NCI-H2081 treated with DMSO at 0.1 percent for 48 hours (cell line): ENCODE measurements at regions not wholly inside any gene's neighbourhood (a gene's known extent, or its start where the extent isn't known, plus 50 kb on each side); places are given as distances from the start of the nearest gene placed in this dataset.

ENCODE experiments used
- DNase-seq: peaks from one replicate; lab custom pipeline; 2025; lab: John Stamatoyannopoulos, UW

GRCh38 chr18:34978533-34978893 lies 62.7 kb upstream of the MAPRE2 start:
- DNase-seq = no peak

DNA sequence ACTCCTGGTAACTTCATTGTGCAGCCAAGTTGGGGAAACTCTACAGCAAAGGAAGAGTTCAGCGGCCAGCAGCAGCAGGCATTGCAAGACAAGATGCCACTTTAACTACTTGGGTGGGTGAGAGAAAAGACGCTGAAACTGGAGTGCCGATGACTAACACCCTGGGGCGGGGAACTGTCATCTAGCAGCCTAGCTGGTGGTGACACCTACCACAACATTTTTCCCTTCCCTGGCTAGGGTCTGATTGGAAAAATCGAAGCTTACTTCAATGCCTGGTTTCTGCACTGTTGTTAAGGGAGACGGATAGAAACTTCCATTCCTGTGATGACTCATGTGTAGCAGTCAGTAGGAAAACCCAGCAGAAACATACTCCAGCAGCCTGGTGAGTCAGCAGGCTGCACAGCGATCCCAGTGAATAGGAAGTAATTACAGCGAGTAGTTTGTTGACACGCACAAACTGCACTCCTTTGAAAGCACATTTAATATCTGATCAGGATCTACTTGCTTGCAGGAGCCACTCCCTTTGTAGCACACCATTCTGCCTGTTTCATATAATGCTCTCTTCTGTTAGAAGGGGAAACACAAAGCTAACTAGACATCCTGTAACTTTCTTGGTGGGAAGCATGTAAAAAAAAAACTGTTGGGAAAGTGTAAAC lies 62.1 kb upstream of the MAPRE2 start:
- DNase-seq = peak; percentile 46

DNA sequence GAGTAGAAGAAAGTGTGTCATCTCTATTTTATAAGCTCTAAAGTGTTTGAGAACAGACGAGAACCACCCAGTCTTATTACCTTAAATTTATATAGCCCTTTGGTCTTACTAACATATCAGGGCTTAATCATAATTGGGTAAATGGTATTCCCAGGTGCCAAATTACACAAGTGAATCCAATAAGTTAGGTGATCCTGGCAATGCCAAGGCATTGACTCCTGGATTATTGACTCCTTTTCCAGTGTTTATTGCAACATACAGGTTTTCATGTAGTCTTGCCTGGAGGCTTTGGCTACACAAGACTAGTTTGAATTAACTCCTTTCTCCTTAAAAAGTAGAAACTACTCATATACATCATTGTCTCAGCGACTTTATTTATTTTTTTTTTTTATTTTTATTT lies 59.7 kb upstream of the MAPRE2 start:
- no peak for DNase-seq

GRCh38 chr18:34985963-34986362 lies 55.2 kb upstream of the MAPRE2 start:
- no peak for DNase-seq

DNA sequence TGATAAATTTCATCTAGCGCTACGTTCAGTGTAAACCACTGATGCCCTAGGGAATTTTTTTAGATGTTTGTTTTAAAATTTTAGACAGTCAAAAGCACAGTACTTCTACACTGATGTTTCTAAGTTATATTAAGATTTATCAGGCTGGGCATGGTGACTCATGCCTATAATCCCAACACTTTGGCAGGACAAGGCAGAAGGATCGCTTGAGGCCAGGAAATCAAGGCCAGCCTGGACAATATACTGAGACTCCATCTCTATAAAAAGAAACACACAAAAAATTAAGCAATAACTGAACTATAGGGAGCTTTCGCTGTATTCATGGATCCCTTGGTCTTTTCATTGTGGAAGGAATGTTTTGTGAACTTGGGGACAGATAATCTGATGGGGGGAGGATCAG lies 50.6 kb upstream of the MAPRE2 start:
- DNase-seq = no peak

DNA sequence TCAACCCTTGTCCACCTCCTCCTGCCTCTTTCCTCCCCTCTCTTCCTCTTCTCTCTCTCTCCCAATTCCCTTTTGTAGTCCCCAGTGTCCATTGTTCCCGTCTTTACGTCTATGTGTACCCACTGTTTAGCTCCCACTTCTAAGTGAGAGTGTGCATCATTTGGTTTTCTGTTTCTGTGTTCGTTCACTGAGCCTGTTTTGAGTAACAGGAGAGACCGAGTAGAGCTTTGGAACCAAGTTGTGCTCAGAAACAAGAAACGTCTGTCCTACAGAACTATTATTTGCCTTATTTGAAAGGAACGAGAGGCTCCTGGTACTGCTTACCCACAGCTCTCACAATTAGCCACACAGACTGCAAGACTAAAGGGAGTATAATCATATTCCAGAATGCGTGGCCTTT lies 50.1 kb upstream of the MAPRE2 start:
- no peak for DNase-seq
